Tibial nerve (tissue), 4 donors: ENCODE measurements at regions not wholly inside any gene's neighbourhood (a gene's known extent, or its start where the extent isn't known, plus 50 kb on each side); places are given as distances from the start of the nearest gene placed in this dataset. TPM values are rescaled to one million over a fixed set of nuclear protein-coding genes. Genes with fewer than 3 reads are reported as not detected.

Experiments used
- DNase-seq, 2 donors: peaks; one replicate each; pipeline ENCODE4 v3.0.0-alpha.2; 2019; ENCODE audit warnings: low spot score in 2 of 2
- H3K27ac ChIP-seq, 4 donors: fragments of 200-600 bp; sonication (generic) in 3 of 4; one replicate each; pipeline ENCODE4 v1.5.1; 2017 to 2019; ENCODE audit warnings: mild to moderate bottlenecking in 1 of 4
- H3K27me3 ChIP-seq, 2 donors: fragments of 200-600 bp; sonication (generic) in 1 of 2; one replicate each; pipeline versions ENCODE4 v1.5.1 to v1.6.0; 2017 to 2019
- H3K36me3 ChIP-seq, 3 donors: fragments of 200-600 bp; sonication (generic); one replicate each; pipeline ENCODE4 v1.5.1; 2018 to 2019
- H3K4me1 ChIP-seq, 4 donors: fragments of 200-600 bp; sonication (generic) in 3 of 4; one replicate each; pipeline ENCODE4 v1.5.1; 2017 to 2019
- H3K4me3 ChIP-seq, 4 donors: fragments of 200-600 bp; sonication (generic) in 3 of 4; one replicate each; pipeline ENCODE4 v1.5.1; 2017 to 2019; ENCODE audit warnings: mild to moderate bottlenecking in 1 of 4, moderate library complexity in 1 of 4
- H3K9me3 ChIP-seq, 4 donors: fragments of 200-600 bp; sonication (generic) in 3 of 4; one replicate each; pipeline ENCODE4 v1.5.1; 2017 to 2019
- CTCF ChIP-seq, 5 experiments: fragments of 200-600 bp in 3 of 5; fragments of 450-650 bp in 2 of 5; sonication (generic) in 3 of 5; IDR thresholded peaks; one replicate each; pipeline ENCODE4 v1.5.1; 2016 to 2019; ENCODE audit warnings: antibody characterized with exemption in 5 of 5, mild to moderate bottlenecking in 3 of 5, moderate library complexity in 2 of 5
- EP300 ChIP-seq, 2 donors: sonication (generic); formaldehyde crosslinking; IDR thresholded peaks; one replicate each; pipeline ENCODE4 v1.6.1; 2017; ENCODE audit warnings: antibody characterized with exemption in 2 of 2, mild to moderate bottlenecking in 1 of 2
- POLR2A ChIP-seq, 2 donors: fragments of 450-650 bp; IDR thresholded peaks; one replicate each; pipeline ENCODE4 v1.6.1; 2017; ENCODE audit warnings: antibody characterized with exemption in 2 of 2, mild to moderate bottlenecking in 2 of 2, moderate library complexity in 2 of 2
- WGBS, 2 donors: methylation state at CpG; one replicate each; pipeline ENCODE4 v1.1.5; 2018; 5-methylcytosine and 5-hydroxymethylcytosine counted together
- small RNA-seq: library from RNA; depleted of rRNA; stranded (forward); fragments of <200 nt; gene quantifications from one replicate; pipeline ENCODE3, GENCODE V24; 2016

DNA sequence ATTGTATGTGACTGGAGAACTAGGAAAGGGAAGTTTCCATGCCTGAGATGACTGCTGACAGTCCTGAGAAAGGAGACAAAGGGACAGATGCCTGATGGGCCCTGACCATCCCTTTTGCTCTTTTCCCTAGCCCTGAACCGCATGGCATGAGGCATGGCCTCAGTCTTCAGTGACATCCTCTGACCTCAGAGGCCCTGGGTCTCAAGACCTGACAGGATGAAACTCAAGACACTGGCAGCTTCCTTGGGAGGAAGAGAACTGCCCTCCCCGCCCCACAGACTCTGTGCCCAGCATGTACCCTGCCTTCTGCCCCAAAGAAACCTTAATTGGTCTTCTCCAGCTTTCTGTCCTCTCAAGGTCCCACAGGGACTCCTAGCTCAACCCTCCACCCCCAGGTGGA is 444.1 kb downstream of the SOX6 start:
- Histone ChIP-seq H3K9me3 (peaks cover 0 to 3% (median 0%) of the 10 kb centered on the region in 4 donors), H3K4me3 (no peak overlapping the region), H3K27me3 (no peaks in the 10 kb centered on the region), H3K36me3 (no peaks in the 10 kb centered on the region), H3K4me1 (peaks cover 0 to 18% (median 0%) of the 10 kb centered on the region in 4 donors), H3K27ac (peak overlapping the region in 2 of 4 donors; percentile 38 to 43)
- WGBS, 2 donors = 97 to 100% methylated on average over 2 of the region's 2 CpGs
- no peak for DNase-seq
- TF ChIP-seq EP300 (IDR thresholded peaks at IDR 0.05) (no peak), CTCF (IDR thresholded peaks at IDR 0.05) (no peak), POLR2A (IDR thresholded peaks at IDR 0.05) (no peak)

GRCh38 chr11:15912825-15913224 is 443.5 kb downstream of the SOX6 start:
- Histone ChIP-seq H3K36me3 (no peaks in the 10 kb centered on the region), H3K27ac (peak overlapping the region in 2 of 4 donors; percentile 24 to 38), H3K4me1 (peaks cover 0 to 18% (median 0%) of the 10 kb centered on the region in 4 donors), H3K27me3 (no peaks in the 10 kb centered on the region), H3K9me3 (peaks cover 0 to 3% (median 0%) of the 10 kb centered on the region in 4 donors), H3K4me3 (no peak overlapping the region)
- WGBS, 2 donors = 53 to 67% methylated on average over 7 of the region's 7 CpGs
- TF ChIP-seq CTCF (IDR thresholded peaks at IDR 0.05) (no peak), POLR2A (IDR thresholded peaks at IDR 0.05) (no peak), EP300 (IDR thresholded peaks at IDR 0.05) (no peak)
- no peak for DNase-seq

- Histone ChIP-seq H3K9me3 (peaks cover 0 to 3% (median 0%) of the 10 kb centered on the region in 4 donors), H3K27me3 (no peaks in the 10 kb centered on the region), H3K36me3 (no peaks in the 10 kb centered on the region), H3K27ac (peak overlapping the region in 2 of 4 donors; percentile 24 to 38), H3K4me3 (no peak overlapping the region), H3K4me1 (peaks cover 0 to 18% (median 0%) of the 10 kb centered on the region in 4 donors)
- DNase-seq = no peak
- TF ChIP-seq CTCF (IDR thresholded peaks at IDR 0.05) (no peak), EP300 (IDR thresholded peaks at IDR 0.05) (no peak), POLR2A (IDR thresholded peaks at IDR 0.05) (no peak)
- 90 to 93% methylated on average over 2 of the region's 2 CpGs for WGBS, 2 donors
Observed at GRCh38 chr11:15913261-15913660, 443.1 kb downstream of the SOX6 start.

Small RNA genes in the stretch of these regions (small RNA-seq; reads per million reads assigned to genes)
- not detected for gene RF00324
